Keratinocyte (primary cell): ENCODE measurements at regions not wholly inside any gene's neighbourhood (a gene's known extent, or its start where the extent isn't known, plus 50 kb on each side); places are given as distances from the start of the nearest gene placed in this dataset.

Experiments
- DNase-seq: peaks from one replicate; pipeline ENCODE4 v3.0.0-alpha.2; 2011; ENCODE audit warnings: low read depth, missing footprints, low spot score
- FAIRE-seq: peaks from 2 replicates; lab custom pipeline; 2011; peaks lifted over from hg19 to GRCh38; lab: Jason Lieb, UNC
- H2AFZ ChIP-seq: 2 replicates; pipeline ENCODE4 v1.6.0; 2012; ENCODE audit warnings: low read length, control low read depth, inconsistent platforms; ENCODE audit not compliant: control insufficient read depth
- H3K27ac ChIP-seq: 2 replicates; pipeline ENCODE4 v1.5.1; 2011; ENCODE audit warnings: low read length; ENCODE audit not compliant: control insufficient read depth, insufficient read depth
- H3K27me3 ChIP-seq: 3 replicates; pipeline ENCODE4 v1.6.0; 2011; ENCODE audit warnings: low read length; ENCODE audit not compliant: control insufficient read depth, insufficient read depth; ENCODE audit errors: extremely low read depth
- H3K36me3 ChIP-seq, 2 experiments: 2 replicates in 1 of 2; 3 replicates in 1 of 2; pipeline ENCODE4 v1.5.1; 2011; ENCODE audit warnings: low read length in 2 of 2, mild to moderate bottlenecking in 1 of 2; ENCODE audit not compliant: control insufficient read depth in 2 of 2, insufficient read depth in 2 of 2; ENCODE audit errors: extremely low read depth in 1 of 2
- H3K4me1 ChIP-seq: 3 replicates; pipeline ENCODE4 v1.5.1; 2011; ENCODE audit warnings: low read length; ENCODE audit not compliant: control insufficient read depth, insufficient read depth; ENCODE audit errors: extremely low read depth
- H3K4me2 ChIP-seq: 3 replicates; pipeline ENCODE4 v1.6.0; 2011; ENCODE audit warnings: low read depth, low read length; ENCODE audit not compliant: control insufficient read depth, insufficient read depth; ENCODE audit errors: extremely low read depth
- H3K4me3 ChIP-seq, 3 experiments: fragments of 200-600 bp in 1 of 3; sonication (generic) in 1 of 3; 2 replicates in 2 of 3; 3 replicates in 1 of 3; pipeline ENCODE4 v1.5.1; 2011 to 2016; ENCODE audit warnings: low read length in 3 of 3, mild to moderate bottlenecking in 3 of 3, control low read depth in 2 of 3, inconsistent platforms in 1 of 3, low read depth in 1 of 3, mixed read lengths in 1 of 3, mixed run types in 1 of 3, moderate library complexity in 1 of 3; ENCODE audit not compliant: control insufficient read depth in 2 of 3, insufficient read depth in 2 of 3; ENCODE audit errors: extremely low read depth in 1 of 3
- H3K79me2 ChIP-seq: 2 replicates; pipeline ENCODE4 v1.6.0; 2012; ENCODE audit warnings: low read length; ENCODE audit not compliant: control insufficient read depth, insufficient read depth
- H3K9ac ChIP-seq: 3 replicates; pipeline ENCODE4 v1.6.0; 2011; ENCODE audit warnings: low read length; ENCODE audit not compliant: control insufficient read depth, insufficient read depth; ENCODE audit errors: extremely low read depth
- H3K9me1 ChIP-seq: 3 replicates; pipeline ENCODE4 v1.6.0; 2011; ENCODE audit warnings: low read length; ENCODE audit not compliant: control insufficient read depth, insufficient read depth; ENCODE audit errors: extremely low read depth
- H3K9me3 ChIP-seq: 2 replicates; pipeline ENCODE4 v1.5.1; 2012; ENCODE audit warnings: low read depth, low read length; ENCODE audit not compliant: control insufficient read depth
- H4K20me1 ChIP-seq: 3 replicates; pipeline ENCODE4 v1.6.0; 2011; ENCODE audit warnings: low read length; ENCODE audit not compliant: control insufficient read depth, insufficient read depth; ENCODE audit errors: extremely low read depth
- EZH2 ChIP-seq: IDR thresholded peaks from one replicate; pipeline ENCODE4 v1.6.1; 2012; ENCODE audit warnings: inconsistent platforms, mild to moderate bottlenecking, low read length, moderate library complexity
- dilution Hi-C: fragments of 300-500 bp; cut with MboI; formaldehyde crosslinking; loops from one replicate; pipeline ENCODE4 v1.7.0; 2020; ENCODE audit warnings: low sequenced_read_pairs; ENCODE audit not compliant: extremely low pct_ligation_motif_present
- TF ChIP-seq, protein P1 (sequence below), 3 experiments: IDR thresholded peaks in 1 of 3; conservative IDR thresholded peaks in 1 of 3; optimal IDR thresholded peaks in 1 of 3; 2 replicates in 2 of 3; 3 replicates in 1 of 3; pipeline versions ENCODE3 to v1.5.1; 2011; ENCODE audit warnings: low read length in 3 of 3, mild to moderate bottlenecking in 3 of 3, moderate library complexity in 2 of 3, control low read depth in 1 of 3, inconsistent platforms in 1 of 3; ENCODE audit not compliant: insufficient read depth in 2 of 3; ENCODE audit errors: extremely low read depth in 1 of 3

DNA sequence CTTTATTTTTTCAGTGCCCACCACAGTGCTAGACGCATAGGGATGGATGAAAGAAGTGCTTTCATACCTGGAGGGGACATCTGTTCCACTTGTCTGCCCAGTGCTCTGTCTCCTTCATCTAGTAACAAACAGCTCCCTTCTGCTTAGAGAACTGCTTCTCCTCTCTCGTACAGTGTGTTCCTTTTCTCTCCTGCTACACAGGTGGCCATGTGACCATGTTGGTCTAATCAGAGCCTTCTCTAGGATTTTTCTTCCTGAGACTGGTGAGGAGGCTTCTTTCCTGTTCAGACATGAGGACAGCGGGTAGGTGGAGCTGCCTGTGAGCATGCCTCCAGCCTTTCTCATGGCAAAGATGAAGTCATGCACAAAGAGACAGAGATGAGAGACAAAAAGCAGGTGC is 182.7 kb downstream of the TMEM132E start:
- Histone ChIP-seq H3K9me1 (no peaks in the 10 kb centered on the region), H3K79me2 (no peaks in the 10 kb centered on the region), H3K9ac (no peak overlapping the region), H3K4me1 (no peaks in the 10 kb centered on the region), H3K4me3 (no peak overlapping the region), H3K9me3 (no peaks in the 10 kb centered on the region), H3K27me3 (no peaks in the 10 kb centered on the region), H3K36me3 (no peaks in the 10 kb centered on the region), H2AFZ (no peak overlapping the region), H3K27ac (no peak overlapping the region), H3K4me2 (no peak overlapping the region), H4K20me1 (no peaks in the 10 kb centered on the region)
- FAIRE-seq, result no peak
- dilution Hi-C loops, result no loop called here
- DNase-seq, result no peak
- no peak for TF ChIP-seq EZH2
- TF ChIP-seq, protein P1, sequence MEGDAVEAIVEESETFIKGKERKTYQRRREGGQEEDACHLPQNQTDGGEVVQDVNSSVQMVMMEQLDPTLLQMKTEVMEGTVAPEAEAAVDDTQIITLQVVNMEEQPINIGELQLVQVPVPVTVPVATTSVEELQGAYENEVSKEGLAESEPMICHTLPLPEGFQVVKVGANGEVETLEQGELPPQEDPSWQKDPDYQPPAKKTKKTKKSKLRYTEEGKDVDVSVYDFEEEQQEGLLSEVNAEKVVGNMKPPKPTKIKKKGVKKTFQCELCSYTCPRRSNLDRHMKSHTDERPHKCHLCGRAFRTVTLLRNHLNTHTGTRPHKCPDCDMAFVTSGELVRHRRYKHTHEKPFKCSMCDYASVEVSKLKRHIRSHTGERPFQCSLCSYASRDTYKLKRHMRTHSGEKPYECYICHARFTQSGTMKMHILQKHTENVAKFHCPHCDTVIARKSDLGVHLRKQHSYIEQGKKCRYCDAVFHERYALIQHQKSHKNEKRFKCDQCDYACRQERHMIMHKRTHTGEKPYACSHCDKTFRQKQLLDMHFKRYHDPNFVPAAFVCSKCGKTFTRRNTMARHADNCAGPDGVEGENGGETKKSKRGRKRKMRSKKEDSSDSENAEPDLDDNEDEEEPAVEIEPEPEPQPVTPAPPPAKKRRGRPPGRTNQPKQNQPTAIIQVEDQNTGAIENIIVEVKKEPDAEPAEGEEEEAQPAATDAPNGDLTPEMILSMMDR (optimal IDR thresholded peaks at IDR 0.05 in 1 of 3, IDR thresholded peaks at IDR 0.05 in 1 of 3, conservative IDR thresholded peaks at IDR 0.05 in 1 of 3; ENCODE audit: extremely low read depth in 1 of 3, insufficient read depth in 2 of 3, low read length in 3 of 3), result no peak

DNA sequence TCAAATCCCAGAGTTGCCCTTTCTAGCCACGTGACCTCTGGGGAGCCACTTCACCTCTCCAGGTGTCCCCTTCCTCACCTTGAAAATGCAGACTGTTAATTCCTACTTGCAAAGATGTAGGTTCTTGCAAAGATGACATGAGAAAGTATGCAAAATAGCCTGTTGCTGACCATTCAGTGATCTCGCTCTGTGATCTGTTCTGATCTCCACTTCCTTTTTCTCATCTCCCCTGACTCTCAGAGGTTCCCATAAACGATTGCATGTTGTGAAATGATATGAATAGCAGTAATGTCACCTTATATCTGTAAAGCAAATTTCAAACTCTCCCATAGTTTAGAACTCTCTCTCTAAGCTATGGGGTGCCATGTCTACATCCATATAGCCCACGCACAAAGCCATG is 182.3 kb downstream of the TMEM132E start:
- FAIRE-seq (no peak), DNase-seq (no peak)
- no peak overlapping the region for H3K27ac ChIP-seq
- TF ChIP-seq EZH2, result no peak
- H3K4me2 ChIP-seq, result no peak overlapping the region
- H4K20me1 ChIP-seq, result no peaks in the 10 kb centered on the region
- H3K9me3 ChIP-seq, result no peaks in the 10 kb centered on the region
- no peaks in the 10 kb centered on the region for H3K4me1 ChIP-seq
- dilution Hi-C loops, result no loop called here
- H3K79me2 ChIP-seq, result no peaks in the 10 kb centered on the region
- H3K9me1 ChIP-seq, result no peaks in the 10 kb centered on the region
- H3K9ac ChIP-seq, result no peak overlapping the region
- H3K36me3 ChIP-seq, result no peaks in the 10 kb centered on the region
- no peak overlapping the region for H3K4me3 ChIP-seq
- no peaks in the 10 kb centered on the region for H3K27me3 ChIP-seq
- no peak overlapping the region for H2AFZ ChIP-seq

DNA sequence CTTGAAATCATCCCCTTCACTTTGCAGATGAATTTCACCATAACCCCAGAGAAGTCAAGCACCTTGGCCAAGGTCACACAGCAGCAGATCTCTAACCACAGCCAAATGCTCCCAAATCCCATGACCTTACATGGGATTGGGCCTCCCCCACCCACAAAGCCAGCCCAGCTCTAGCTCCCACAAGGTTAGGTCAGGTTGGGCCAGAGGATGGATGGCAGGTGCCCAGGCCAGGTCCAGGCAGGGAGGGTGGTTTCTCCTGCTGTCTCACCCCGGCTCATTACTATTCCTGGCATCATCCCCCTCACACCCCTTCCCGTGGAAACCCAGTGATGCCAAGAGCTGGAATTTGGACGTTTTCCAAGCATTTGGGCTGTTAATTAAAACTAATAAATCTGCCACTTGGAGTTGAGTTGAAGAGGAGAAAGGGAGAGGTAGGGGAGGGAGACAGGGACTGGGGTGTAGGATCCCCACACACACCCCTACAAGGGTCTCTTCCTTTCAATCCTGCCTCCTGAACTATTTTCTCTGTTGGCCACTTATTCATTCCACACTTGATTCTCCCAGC is 181.6 kb downstream of the TMEM132E start:
- no peaks in the 10 kb centered on the region for H3K36me3 ChIP-seq
- no peak overlapping the region for H3K4me3 ChIP-seq
- no peaks in the 10 kb centered on the region for H3K9me3 ChIP-seq
- no peaks in the 10 kb centered on the region for H3K4me1 ChIP-seq
- no peaks in the 10 kb centered on the region for H3K9me1 ChIP-seq
- no peak for TF ChIP-seq EZH2
- TF ChIP-seq, protein P1 (optimal IDR thresholded peaks at IDR 0.05 in 1 of 3, IDR thresholded peaks at IDR 0.05 in 1 of 3, conservative IDR thresholded peaks at IDR 0.05 in 1 of 3; ENCODE audit: extremely low read depth in 1 of 3, insufficient read depth in 2 of 3, low read length in 3 of 3), result no peak
- H4K20me1 ChIP-seq, result no peaks in the 10 kb centered on the region
- H3K79me2 ChIP-seq, result no peaks in the 10 kb centered on the region
- H3K4me2 ChIP-seq, result no peak overlapping the region
- no peak overlapping the region for H2AFZ ChIP-seq
- no peaks in the 10 kb centered on the region for H3K27me3 ChIP-seq
- no peak overlapping the region for H3K27ac ChIP-seq
- FAIRE-seq, result no peak
- dilution Hi-C loops, result no loop called here
- no peak overlapping the region for H3K9ac ChIP-seq
- no peak for DNase-seq
